Hepatic stellate cell (primary cell): ENCODE measurements at regions not wholly inside any gene's neighbourhood (a gene's known extent, or its start where the extent isn't known, plus 50 kb on each side); places are given as distances from the start of the nearest gene placed in this dataset.
"Not testable (repeated sequence)": the region's sequence is repeated elsewhere in the genome, so short reads cannot be mapped to it uniquely, and the experiment has no call there.

Experiments
- DNase-seq: peaks from one replicate; pipeline ENCODE4 v3.0.0; 2011; ENCODE audit warnings: low spot score

DNA sequence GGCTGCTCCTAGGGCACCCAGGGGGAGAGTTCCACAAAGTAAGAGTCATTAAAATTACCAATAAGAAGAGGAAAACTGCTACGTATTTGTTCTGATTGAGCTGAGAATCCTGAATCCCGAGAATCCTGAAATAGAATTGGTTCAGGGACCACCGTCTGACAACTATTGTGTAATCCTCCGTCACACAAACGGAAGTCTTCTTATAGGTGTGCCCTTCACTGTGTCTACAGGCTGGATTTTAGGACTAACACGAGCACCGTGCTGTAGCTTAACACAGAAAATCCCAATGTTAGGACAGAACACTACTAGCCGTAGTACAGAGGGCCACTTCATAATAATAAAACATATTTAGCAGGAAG, 50.6 kb upstream of the RNF182 start:
- no peak for DNase-seq

DNA sequence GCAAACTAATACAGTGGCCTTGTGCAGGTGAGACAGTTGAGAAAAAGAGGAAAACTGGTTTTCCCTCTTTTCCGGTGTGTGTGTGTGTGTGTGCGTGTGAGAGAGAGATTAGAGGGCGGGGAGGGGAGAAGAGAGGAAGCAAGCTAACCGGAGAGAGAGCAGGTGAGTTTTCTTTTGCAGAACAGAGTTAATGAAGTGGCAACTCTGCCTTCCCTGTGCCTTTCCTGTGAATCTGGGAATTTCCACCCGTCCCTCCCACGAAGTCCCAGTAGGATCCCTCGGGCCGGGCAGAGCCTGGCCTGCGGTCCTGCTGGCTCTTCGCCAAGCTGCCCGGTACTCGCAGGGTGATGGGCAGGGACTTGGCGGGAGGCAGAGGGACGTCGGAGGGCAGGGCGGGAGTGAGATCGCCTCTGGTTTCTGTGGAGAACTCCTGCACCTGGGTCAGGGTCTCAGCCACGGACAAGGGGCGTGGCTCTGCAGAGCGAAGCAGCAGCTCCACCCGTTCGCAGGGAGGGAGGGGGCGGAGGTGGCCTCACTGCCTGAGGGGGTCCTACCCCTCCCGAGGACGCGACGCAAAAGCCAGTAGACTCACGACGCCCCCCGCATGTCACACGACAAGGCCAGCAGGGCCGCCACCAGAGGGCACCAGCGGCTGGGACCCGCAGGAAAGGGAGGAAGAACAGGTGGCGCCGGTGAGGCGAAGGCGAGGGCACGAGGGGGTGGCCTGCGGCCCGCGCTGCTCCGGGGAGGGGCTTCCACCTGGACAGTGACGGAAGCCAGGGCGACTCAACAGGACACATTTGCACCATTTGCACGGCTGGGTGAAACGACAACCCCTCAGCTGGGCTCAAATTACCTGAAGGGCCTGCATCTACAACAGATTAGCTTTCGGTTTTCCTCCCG, 51.2 kb upstream of the RNF182 start:
- DNase-seq, result peak; percentile 14

DNA sequence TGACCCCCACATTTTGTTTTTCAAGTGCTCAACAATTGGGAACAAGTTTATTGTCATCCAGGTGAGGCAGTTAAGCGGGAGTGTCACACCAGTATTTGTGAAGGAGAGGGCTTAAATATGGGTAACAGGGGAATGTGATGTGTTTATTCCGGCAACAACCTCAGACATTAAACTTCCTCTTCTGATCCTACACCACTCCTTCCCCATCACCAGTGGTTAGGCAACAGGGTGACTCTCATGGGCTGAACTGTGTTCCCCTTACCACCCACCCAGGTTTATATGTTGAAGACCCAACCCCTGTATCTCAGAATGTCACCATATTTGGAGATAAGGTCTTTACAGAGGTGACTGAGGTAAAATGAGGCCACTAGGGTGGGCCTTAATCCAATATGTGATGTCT, 52.1 kb upstream of the RNF182 start:
- DNase-seq, result no peak

DNA sequence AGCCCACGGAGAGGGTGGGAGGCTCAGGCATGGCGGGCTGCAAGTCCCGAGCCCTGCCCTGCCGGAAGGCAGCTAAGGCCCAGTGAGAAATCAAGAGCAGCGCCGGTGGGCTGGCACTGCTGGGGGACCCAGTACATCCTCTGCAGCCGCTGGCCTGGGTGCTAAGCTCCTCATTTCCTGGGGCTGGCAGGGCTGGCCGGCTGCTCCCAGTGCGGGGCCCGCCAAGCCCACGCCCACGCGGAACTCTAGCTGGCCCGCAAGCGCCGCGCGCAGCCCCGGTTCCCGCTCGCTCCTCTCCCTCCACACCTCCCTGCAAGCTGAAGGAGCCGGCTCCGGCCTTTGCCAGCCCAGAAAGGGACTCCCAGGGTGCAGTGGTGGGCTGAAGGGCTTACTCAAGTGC, 52.7 kb upstream of the RNF182 start:
- not testable (repeated sequence) for DNase-seq

DNA sequence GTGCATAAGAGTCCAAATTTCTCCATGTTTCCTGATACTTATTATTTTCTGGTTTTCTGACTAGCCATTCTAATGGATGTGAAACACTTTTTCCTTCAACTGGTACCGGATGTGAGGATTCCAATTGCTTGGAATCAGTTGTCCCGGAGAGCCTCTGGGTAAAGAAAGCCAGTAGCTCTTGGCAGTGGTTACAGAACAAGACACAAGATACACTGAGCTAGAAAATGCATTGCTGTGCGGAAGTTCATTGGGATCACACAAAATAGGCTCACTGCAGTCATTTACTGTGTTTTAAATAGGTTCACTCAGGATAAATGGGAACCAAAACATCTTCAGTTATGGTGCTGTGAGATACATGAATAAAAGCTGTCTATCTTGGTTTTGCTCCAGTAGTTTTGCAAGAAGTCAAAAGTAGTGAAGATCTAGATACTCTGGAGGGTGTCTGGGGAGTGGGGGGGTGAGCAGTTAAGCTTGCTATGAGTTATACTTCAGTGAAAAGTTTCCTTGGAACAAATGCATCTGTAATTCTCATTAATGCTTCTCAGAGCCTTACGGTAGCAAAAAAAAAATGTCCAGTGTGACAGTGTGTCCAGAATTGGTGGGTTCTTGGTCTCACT, 54.4 kb upstream of the RNF182 start:
- DNase-seq, result no peak

DNA sequence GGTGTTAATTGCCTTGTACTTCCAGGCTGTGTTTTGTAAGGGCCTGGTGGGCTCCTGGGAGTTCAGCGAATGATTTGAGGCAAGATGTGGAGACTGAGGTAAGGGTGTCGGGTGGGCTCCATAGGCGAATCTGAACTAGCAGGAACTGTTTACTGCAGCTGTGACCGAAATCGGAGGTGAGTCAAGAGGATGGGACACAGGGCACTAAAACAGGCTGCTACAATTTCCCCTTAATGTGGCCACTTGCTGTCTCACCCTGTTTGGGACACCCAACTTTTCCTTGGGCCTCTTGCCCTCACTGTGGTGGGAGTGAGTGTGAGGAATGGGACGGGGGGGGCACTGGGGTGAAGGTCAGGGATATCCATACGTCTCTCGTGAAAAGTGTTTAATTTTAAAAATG, 53.9 kb upstream of the MCUR1 start:
- DNase-seq, result no peak

DNA sequence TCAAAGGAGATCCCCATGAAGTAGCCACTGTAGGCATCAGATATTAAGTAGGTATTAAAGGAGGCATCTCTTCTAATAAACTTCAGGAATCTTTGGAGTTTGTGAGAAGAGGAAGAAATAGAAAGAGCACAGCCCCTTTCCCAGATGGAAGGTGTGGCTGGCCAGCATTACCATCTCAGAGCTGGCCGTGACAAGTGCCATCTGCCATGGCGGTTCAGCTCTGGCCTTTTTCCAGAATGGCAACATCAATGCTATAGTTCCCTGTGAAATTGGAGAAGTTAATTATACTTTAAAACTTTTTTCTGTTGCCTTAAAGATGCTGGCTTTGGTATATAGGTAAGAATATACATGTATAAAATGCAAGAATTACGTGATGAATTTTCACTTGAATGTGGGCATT, 51.9 kb upstream of the MCUR1 start:
- DNase-seq, result no peak

DNA sequence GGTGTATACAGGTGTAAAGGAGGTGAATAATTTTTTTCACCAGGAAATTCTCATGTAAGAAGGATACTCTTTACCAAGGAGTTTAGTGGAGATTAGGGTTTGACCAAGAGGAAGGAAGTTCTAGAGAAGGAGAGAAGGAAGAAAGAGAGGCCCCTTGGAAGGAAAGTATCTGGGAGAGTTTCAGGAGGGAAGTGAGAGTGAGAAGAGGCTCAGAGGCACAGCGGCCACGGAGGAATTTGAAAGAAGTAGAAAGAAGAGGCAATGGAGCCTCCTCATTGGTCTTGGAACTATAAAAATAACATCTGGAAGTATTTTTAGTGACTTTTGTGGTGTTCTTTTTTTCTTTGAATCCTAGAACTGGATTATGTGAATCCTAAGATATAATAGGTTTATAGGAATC, 50.8 kb upstream of the MCUR1 start:
- DNase-seq, result no peak

DNA sequence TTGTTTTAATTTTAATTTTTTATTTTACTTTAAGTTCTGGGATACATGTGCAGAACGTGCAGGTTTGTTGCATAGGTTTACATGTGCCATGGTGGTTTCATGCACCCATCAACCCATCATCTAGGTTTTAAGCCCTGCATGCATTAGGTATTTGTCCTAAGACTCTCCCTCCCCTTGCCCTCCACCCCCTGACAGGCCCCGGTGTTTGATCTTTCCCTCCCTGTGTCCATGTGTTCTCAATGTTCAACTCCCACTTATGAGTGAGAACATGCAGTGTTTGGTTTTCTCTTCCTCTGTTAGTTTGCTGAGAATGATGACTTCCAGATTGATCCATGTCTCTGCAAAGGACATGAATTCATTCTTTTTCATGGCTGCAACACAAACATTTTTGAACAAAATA, 50.3 kb upstream of the MCUR1 start:
- DNase-seq, result not testable (repeated sequence)
